ENCODE measurements at regions not wholly inside any gene's neighbourhood (a gene's known extent, or its start where the extent isn't known, plus 50 kb on each side); places are given as distances from the start of the nearest gene placed in this dataset.

GRCh38 chr12:46711756-46712155, 114.0 kb downstream of the SLC38A4 start:
- no peak overlapping the region for H3K27ac ChIP-seq (ENCODE audit: low read depth in 2 of 2, low read length in 1 of 2)
- H3K36me3 ChIP-seq (replicated peaks in 1 of 2; ENCODE audit: control insufficient read depth in 1 of 2, insufficient read depth in 2 of 2, low read length in 1 of 2): no peaks in the 10 kb centered on the region
- no peak overlapping the region for H3K4me2 ChIP-seq
- no peak overlapping the region for H3K4me3 ChIP-seq (ENCODE audit: low read depth in 2 of 2, low read length in 1 of 2)
- no peaks in the 10 kb centered on the region for H4K20me1 ChIP-seq (ENCODE audit: insufficient read depth)
- no peak for DNase-seq
- H3K27me3 ChIP-seq (ENCODE audit: insufficient read depth): no peaks in the 10 kb centered on the region
- CTCF ChIA-PET: no interaction called here
- POLR2A ChIA-PET: no interaction called here
- no peaks in the 10 kb centered on the region for H3F3A ChIP-seq (replicated peaks; ENCODE audit: insufficient read depth)
- no peaks in the 10 kb centered on the region for H3K9me3 ChIP-seq
- H2AFZ ChIP-seq (ENCODE audit: low read depth): no peak overlapping the region
- H3K9ac ChIP-seq: no peak overlapping the region
- no peaks in the 10 kb centered on the region for H3K4me1 ChIP-seq (ENCODE audit: control insufficient read depth in 1 of 2, insufficient read depth in 2 of 2, low read depth in 1 of 2, low read length in 1 of 2)
- H3K9me2 ChIP-seq: no peaks in the 10 kb centered on the region
- WGBS (ENCODE audit: low lambda C conversion rate): 37% methylated on average over 3 of the region's 3 CpGs
- H3K79me2 ChIP-seq (ENCODE audit: insufficient read depth): no peaks in the 10 kb centered on the region
- TF ChIP-seq ZBTB33 (IDR thresholded peaks at IDR 0.05; ENCODE audit: borderline replicate concordance, low read depth) (no peak), FOXM1 (IDR thresholded peaks at IDR 0.05; ENCODE audit: low read depth) (no peak), GABPA (IDR thresholded peaks at IDR 0.05; ENCODE audit: low read depth) (no peak), FOXJ3 (CRISPR knock-in tag; IDR thresholded peaks at IDR 0.05) (no peak), CTCF (IDR thresholded peaks at IDR 0.05) (no peak), SMC3 (IDR thresholded peaks at IDR 0.05; ENCODE audit: low read depth, low read length) (no peak), EP300 (IDR thresholded peaks at IDR 0.05; ENCODE audit: borderline replicate concordance in 1 of 2, low read depth in 1 of 2, low read length in 1 of 2) (peak in 1 of 2 experiments; percentile 9; a peak in 1 of 4 replicates), TAF1 (IDR thresholded peaks at IDR 0.05; ENCODE audit: borderline replicate concordance, low read depth, low read length) (no peak), MAX (IDR thresholded peaks at IDR 0.05; ENCODE audit: low read depth) (no peak), YY1 (IDR thresholded peaks at IDR 0.05; ENCODE audit: low read depth) (no peak), EZH2phosphoT487 (IDR thresholded peaks at IDR 0.05; ENCODE audit: borderline replicate concordance, low read depth) (no peak), MXI1 (IDR thresholded peaks at IDR 0.05; ENCODE audit: low read depth, low read length) (no peak), ELF1 (IDR thresholded peaks at IDR 0.05) (no peak), IRF3 (IDR thresholded peaks at IDR 0.05; ENCODE audit: low read depth, low read length) (no peak), REST (IDR thresholded peaks at IDR 0.05; ENCODE audit: low read depth, low read length) (no peak), CHD2 (IDR thresholded peaks at IDR 0.05; ENCODE audit: low read length, partially characterized antibody) (no peak), NFIC (IDR thresholded peaks at IDR 0.05; ENCODE audit: borderline replicate concordance) (peak; percentile 43; the same call in 1 of the 2 replicates), GATA2 (CRISPR knock-in tag; IDR thresholded peaks at IDR 0.05) (no peak), JUND (IDR thresholded peaks at IDR 0.05) (0 out of 2 replicates have a peak, but pooled peaks have one; percentile 17), RCOR1 (IDR thresholded peaks at IDR 0.05; ENCODE audit: low read length) (no peak), TCF12 (IDR thresholded peaks at IDR 0.05) (peak; percentile 63), POLR2AphosphoS5 (IDR thresholded peaks at IDR 0.05; ENCODE audit: low read depth, low read length) (no peak), USF1 (IDR thresholded peaks at IDR 0.05; ENCODE audit: borderline replicate concordance, low read depth) (no peak), PBX3 (IDR thresholded peaks at IDR 0.05) (0 out of 2 replicates have a peak, but pooled peaks have one; percentile 16), FOSL2 (IDR thresholded peaks at IDR 0.05; ENCODE audit: borderline replicate concordance, low read depth) (no peak)
